ENCODE measurements at regions not wholly inside any gene's neighbourhood (a gene's known extent, or its start where the extent isn't known, plus 50 kb on each side); places are given as distances from the start of the nearest gene placed in this dataset.

GRCh38 chr10:126777714-126778113, 107.2 kb upstream of the C10orf90 start:
- no peak for ATAC-seq
- no peak for DNase-seq
- intact Hi-C loops (cut with DNase I, micrococcal nuclease): no loop called here

DNA sequence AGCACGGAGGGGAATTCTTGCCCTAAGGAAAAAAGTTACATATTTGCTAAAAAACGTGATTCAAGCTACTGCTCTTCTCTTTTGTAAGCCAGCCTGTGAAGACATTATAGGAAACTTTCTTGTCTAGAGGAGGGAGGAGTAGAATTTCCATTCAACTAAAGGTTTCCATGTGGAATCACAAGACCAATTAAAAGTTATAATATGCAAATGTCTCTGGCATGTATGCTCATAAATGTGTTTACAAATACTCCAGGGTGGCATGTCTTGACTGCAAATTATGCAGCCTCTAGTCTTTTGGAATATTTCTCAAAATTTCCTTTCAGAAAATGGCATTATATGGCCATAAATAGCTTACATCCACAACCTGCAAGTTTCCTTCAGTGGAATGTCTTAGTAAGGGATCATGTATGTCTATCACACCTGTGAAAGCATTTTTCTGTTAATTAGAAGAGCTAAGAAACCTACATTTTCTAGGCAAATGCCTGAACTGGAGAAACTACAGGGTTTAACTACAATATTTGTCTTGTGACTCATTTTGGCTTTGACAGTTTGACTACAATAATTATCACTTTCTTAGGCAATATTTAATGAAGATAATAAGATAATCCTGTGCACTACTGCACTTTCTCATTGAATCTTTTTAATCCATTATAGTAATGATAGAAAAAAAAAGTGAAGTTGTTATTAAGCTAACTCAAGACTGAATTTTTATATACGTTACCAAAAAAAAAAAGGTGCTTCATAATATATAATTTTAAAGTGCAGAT, 111.1 kb upstream of the C10orf90 start:
- ATAC-seq (no peak), DNase-seq (no peak)
- intact Hi-C loops (cut with DNase I, micrococcal nuclease): no loop called here

DNA sequence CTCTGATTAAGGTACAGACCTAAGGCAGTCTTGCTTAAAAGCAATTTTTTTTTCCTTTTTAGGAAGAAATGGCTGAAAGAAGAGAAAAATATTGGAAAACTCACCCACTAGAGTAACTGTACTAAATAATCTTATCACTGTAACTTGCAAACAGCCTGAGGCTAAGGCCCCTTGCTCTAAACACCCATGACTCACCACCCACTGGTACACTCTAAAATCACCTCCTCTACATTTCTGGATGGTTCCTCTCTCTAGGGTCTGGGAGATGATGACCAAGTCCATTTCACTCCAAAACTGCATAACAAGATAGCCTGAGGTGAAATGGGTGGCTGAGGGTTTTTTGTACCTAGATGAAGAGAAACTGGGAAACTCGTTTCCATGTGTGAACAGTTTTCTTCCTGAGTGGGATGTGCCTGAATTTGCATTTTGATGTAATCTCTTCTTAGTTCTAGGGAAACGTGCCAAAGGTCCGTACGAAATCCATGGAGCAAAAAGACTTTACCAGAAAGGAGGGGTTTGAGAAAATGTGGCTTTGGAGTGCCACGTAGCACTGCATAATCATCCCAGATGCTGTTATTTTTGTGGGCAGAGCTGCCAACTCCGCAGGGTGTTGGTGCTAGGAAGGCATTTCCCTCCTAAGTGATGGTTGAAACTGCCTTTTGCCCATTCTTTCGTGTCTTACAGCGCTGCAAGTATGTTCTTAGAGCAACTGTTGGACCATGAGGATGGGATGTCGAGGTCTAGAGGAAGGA, 113.5 kb upstream of the C10orf90 start:
- DNase-seq (no peak), ATAC-seq (no peak)
- intact Hi-C loops (cut with DNase I, micrococcal nuclease): no loop called here

GRCh38 chr10:126787201-126787600, 116.7 kb upstream of the C10orf90 start:
- no peak for DNase-seq

DNA sequence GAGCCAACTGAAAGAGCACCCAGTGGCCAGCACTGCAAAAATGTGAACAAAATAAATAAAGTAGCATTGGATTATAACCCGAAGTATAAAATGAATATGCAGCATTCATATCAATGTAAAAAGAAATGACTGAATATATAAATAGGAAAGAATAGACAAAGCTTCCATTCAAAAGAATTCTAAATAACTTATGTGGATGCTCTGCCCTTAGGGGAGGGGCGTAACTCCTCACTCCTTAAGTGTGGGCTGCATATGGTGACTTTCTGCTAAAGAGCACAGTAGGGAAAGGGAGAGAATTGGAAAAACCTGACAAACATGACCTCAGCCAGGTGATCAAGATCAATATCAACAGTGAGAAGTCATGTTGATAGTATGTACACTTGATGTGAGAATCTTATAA, 109.9 kb upstream of the DOCK1 start:
- intact Hi-C loops (cut with DNase I, micrococcal nuclease): no loop called here
- DNase-seq: no peak
- no peak for ATAC-seq

More at GRCh38 chr10:126787201-126787600, 116.7 kb upstream of the C10orf90 start:
- intact Hi-C loops (cut with DNase I, micrococcal nuclease): no loop called here
- no peak for ATAC-seq

DNA sequence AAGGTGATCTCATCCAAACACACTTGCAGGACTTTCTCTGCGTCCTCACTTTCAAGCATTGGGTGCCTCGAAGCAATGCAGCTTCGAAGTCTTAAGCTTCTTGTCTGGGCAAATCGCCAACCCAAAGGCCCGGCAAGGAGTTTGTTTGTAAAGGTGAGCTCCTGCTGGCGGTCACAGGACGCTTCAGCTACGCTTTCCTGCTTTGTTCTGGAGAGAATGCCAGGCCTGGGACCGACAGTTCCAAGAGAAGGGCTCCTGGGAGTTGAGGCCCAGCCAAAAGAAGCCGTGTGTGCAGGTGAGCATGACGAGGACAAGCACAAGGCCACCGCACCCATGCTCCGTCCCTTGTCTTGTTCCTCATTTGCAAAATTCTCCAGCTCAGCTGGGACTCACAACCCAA, 106.6 kb upstream of the DOCK1 start:
- intact Hi-C loops (cut with DNase I, micrococcal nuclease): no loop called here
- no peak for ATAC-seq
- no peak for DNase-seq

DNA sequence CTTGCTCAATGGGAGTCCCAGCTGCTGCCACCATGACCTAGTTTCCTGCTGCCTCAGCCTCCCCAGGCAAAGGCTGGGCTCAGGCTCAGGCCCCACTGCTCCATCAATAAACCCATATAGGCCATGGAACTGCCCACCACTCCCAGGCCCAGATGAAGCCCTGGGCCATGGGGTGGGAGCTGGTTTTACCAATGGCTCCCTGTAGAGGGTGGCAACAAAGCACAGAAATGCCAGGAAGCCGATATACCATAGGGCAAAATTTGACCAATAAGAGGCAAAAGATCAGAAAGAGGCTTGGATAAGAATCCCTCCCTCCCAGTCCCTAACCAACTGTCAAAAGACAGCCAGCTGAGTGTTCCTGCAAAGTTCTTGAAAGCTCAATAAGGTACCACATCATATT, 101.8 kb upstream of the DOCK1 start:
- intact Hi-C loops (cut with DNase I, micrococcal nuclease): no loop called here
- ATAC-seq: no peak
- no peak for DNase-seq

- no peak for ATAC-seq
- intact Hi-C loops (cut with DNase I, micrococcal nuclease): no loop called here
- no peak for DNase-seq
Measured at GRCh38 chr10:126804396-126804795, 100.8 kb upstream of the DOCK1 start.

DNA sequence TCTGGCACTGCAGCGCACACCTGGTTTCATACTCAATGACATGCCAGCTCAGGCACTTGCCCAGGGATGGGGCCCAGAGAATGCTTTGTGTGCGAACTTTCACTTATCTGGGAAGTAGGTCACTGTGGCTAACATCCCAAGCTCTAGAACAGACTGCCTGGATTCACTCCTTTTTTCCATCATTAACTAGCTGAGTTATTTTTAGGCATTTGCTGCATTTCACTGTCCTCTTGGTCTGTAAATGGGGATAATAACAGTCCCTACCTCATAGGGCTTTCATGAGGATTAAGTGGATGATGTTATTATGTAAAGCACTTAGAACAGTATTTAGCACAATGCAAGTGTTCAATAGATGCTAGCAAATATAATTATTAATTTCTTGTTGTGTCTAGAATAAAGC, 98.7 kb upstream of the DOCK1 start:
- no peak for DNase-seq
- intact Hi-C loops (cut with DNase I, micrococcal nuclease): no loop called here
- ATAC-seq: no peak

DNA sequence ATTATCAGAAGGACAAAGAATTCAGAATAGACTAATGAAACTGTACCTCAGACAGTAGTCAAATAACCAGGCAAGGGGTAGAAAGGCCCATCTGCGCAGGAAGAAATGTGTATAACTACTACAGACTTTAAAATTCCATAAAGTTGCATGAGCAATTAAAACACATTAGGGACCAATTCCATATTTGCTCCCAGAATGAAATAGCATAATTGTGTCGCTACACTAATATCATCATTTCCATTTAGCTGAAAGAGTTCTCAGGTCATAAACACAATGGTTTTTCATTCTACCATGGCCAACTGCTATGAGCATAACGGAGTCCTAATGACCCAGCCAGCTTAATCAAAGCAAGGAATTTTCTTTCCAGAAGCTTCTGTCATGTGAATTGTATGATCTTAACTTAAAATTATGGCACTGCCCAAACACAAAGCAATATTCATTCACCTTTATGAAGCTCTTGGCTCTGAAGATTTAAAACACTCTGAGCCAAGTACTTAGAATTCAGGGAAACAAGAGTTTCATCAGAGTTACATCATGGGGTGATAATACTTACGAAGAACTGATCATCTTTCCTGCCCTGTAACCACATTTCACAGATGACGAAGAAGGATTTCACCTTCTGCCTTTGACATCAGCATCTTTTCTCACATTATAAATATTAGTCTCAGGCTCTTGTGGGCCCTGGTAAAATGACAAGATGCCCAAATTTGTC, 98.1 kb upstream of the DOCK1 start:
- ATAC-seq: no peak
- intact Hi-C loops (cut with DNase I, micrococcal nuclease): no loop called here
- DNase-seq: no peak

DNA sequence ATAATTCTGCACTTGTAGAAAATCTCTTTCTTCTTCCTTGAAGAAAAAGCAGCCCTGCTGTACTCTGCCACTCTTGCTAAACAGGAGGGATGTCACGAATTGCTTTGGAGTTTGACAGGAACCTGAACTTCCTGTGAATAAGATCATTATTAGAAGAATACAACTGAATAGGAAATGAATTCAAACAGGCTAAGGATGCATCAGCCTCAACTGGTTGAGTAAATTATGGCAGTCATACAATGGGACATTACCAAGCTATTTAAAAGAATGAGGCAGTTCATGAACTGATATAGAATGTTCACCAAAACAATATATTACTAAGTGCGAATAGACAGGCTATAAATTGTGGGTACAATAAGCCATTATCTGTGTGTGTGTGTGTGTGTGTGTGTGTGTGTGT, 97.1 kb upstream of the DOCK1 start:
- intact Hi-C loops (cut with DNase I, micrococcal nuclease): no loop called here
- no peak for ATAC-seq
- no peak for DNase-seq

DNA sequence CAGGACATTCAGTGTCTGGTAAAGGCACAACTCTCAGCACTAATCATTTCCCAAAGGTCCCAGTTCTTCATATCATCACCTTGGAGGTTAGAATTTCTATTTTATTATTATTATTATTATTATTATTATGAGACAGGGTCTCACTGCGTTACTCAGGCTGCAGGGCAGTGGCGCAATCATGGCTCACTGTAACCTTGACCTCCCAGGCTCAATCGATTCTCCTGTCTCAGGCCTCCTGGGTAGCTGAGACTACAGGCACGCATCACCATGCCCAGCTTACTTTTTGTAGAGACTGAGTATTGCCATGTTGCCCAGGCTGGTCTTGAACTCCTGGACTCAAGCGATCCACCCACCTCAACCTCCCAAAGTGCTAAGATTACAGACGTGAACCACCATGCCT, 91.8 kb upstream of the DOCK1 start:
- ATAC-seq (no peak), DNase-seq (no peak)
- intact Hi-C loops (cut with DNase I, micrococcal nuclease): no loop called here

- DNase-seq (no peak), ATAC-seq (no peak)
- intact Hi-C loops (cut with DNase I, micrococcal nuclease): no loop called here
Measured at GRCh38 chr10:126833542-126833941, 71.7 kb upstream of the DOCK1 start.

GRCh38 chr10:126836009-126836408, 69.2 kb upstream of the DOCK1 start:
- DNase-seq: no peak
- ATAC-seq: no peak
- intact Hi-C loops (cut with DNase I, micrococcal nuclease): no loop called here

DNA sequence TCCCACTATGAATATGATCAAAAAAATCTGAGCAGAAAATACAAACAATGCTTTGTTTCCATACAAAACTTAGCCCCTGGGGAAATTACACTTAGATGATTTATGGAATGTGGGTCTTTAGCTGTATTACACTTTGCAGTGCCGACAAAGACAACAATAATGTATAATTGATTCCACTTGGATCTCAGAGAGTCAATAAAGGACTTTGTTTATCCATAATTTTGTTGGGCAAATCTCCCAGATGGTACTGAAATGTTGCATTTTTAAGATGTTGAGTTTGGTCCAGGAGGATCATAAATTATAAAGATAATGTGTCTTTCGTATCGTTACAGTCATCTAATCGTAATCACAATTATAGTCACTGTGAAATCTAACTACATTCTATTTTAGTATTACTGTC, 66.9 kb upstream of the DOCK1 start:
- no peak for DNase-seq
- intact Hi-C loops (cut with DNase I, micrococcal nuclease): no loop called here
- ATAC-seq: no peak

GRCh38 chr10:126839094-126839761, 66.0 kb upstream of the DOCK1 start:
- peak; percentile 68 to 69 for DNase-seq
- ATAC-seq: peak; percentile 61
- intact Hi-C loops (cut with DNase I, micrococcal nuclease): no loop called here

DNA sequence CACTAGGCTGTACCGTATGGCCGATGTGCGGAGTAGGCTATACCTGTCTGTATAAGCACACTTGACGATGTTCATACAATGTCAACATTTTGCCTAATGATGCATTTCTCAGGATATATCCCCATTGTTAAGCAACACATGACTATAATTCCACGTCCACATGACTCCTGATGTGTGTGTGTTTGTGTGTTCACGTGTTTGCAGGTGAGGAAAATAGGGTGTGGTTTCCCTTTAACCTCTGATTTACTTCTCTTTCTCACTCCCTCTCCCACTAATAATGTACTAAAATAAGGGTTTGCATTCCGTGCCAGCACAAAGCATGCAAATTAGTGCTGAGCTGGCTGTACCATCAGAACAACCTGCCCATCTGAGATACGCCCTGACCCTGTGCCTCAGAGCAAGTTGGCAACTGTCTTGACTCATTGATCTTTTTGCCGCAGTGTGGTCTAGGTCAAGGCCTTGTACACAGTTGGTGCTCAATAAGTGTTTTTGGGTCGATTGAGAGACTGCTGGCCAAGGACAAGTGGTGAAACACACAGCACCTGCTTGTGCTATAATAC, 64.6 kb upstream of the DOCK1 start:
- ATAC-seq (peak; percentile 40), DNase-seq (peak in 1 of 2 donors; percentile 43)
- intact Hi-C loops (cut with DNase I, micrococcal nuclease): no loop called here

DNA sequence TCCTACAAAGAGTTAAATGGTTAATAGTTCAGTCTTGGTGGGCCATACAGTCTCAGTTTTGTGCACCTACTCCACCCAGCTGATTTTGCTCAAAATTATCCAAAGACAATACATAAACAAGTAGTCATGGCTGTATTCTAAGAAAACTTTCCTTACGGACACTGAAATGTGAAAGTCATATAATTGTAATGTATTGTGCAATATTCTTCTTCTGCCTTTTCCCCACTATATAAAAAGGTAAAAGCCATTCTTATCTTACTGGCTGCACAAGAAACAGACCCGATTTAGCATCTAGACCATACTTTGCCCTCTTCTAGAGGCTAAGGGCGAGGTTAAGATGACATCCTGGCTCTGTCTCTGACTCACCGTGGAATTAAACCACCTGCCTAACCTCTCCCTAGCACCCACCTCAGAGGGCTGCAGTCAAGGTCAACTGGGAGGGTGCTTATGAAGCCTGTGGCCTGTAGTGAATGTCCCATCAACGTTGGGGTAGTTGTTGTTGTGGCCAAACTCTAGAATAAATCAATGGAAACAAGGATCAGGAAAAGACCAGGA, 63.8 kb upstream of the DOCK1 start:
- ATAC-seq (peak; percentile 61), DNase-seq (peak in 1 of 2 donors; percentile 42)
- intact Hi-C loops (cut with DNase I, micrococcal nuclease): no loop called here

DNA sequence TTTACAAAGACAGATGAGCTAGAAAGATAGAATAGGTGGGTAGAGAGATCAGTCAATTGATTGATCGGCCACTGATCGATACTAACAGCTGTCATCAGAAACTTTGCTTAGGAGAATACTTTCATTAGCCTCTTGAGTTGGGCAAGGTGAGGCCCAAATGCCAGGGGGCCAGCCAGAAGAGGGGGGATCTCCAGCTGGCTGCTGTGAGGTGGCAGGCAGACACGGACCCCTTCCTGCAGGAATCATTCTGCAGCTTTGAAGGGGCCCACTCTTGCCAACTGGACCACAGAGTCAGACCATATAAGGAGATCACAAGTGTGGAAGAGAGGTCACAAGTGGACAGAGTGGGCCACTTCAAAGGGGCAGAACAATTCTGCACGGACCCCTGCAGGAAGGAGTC, 62.9 kb upstream of the DOCK1 start:
- ATAC-seq (no peak), DNase-seq (no peak)
- intact Hi-C loops (cut with DNase I, micrococcal nuclease): no loop called here
